B cell (primary cell): ENCODE measurements at regions not wholly inside any gene's neighbourhood (a gene's known extent, or its start where the extent isn't known, plus 50 kb on each side); places are given as distances from the start of the nearest gene placed in this dataset.

ENCODE experiments used
- ATAC-seq: fragments of 200-7000 bp; cut with Tn5 transposase; one replicate; pipeline ENCODE4 v1.10.0; 2021; ENCODE audit warnings: low read depth, mild to moderate bottlenecking, moderate number of reproducible peaks, moderate library complexity
- CTCF ChIA-PET: fragments of 350-600 bp; sonication (Branson Sonifier 250); formaldehyde crosslinking; loops from one replicate; lab custom pipeline; 2021; ENCODE audit warnings: antibody characterized with exemption, inconsistent platforms; lab: Charles Lee
- POLR2A ChIA-PET: fragments of 350-600 bp; sonication (Branson Sonifier 250); formaldehyde crosslinking; loops from one replicate; lab custom pipeline; 2021; ENCODE audit warnings: antibody characterized with exemption; lab: Charles Lee
- DNase-seq: peaks from one replicate; pipeline ENCODE4 v3.0.0; 2013
- H2AFZ ChIP-seq: 2 replicates; pipeline ENCODE4 v1.6.1; 2012; ENCODE audit warnings: mild to moderate bottlenecking, low read depth, low read length; ENCODE audit not compliant: insufficient read depth, poor library complexity, severe bottlenecking
- H3K27ac ChIP-seq, 2 donors: 1 replicate in 1 of 2; 2 replicates in 1 of 2; pipeline ENCODE4 v1.5.1; 2012 to 2013; ENCODE audit warnings: low read length in 2 of 2, mild to moderate bottlenecking in 2 of 2, moderate library complexity in 1 of 2
- H3K27me3 ChIP-seq, 4 experiments: fragments of 200-600 bp in 1 of 4; sonication (generic) in 1 of 4; replicated peaks in 1 of 4; 1 replicate in 2 of 4; 2 replicates in 2 of 4; pipeline versions ENCODE4 v1.6.1 to v1.7.0; 2013 to 2016; ENCODE audit warnings: low read length in 3 of 4, mild to moderate bottlenecking in 2 of 4, mixed read lengths in 1 of 4, moderate library complexity in 1 of 4; ENCODE audit not compliant: insufficient read depth in 4 of 4, control insufficient read depth in 3 of 4; ENCODE audit errors: control extremely low read depth in 1 of 4
- H3K36me3 ChIP-seq, 2 experiments: replicated peaks in 1 of 2; 1 replicate in 1 of 2; 2 replicates in 1 of 2; pipeline versions ENCODE4 v1.6.1 to v1.7.1; 2013; ENCODE audit warnings: low read length in 1 of 2; ENCODE audit not compliant: insufficient read depth in 2 of 2, control insufficient read depth in 1 of 2; ENCODE audit errors: control extremely low read depth in 1 of 2, extremely low read depth in 1 of 2
- H3K4me1 ChIP-seq, 2 donors: fragments of 200-600 bp in 1 of 2; sonication (generic) in 1 of 2; 1 replicate in 1 of 2; 2 replicates in 1 of 2; pipeline versions ENCODE4 v1.5.1 to v1.6.1; 2013 to 2017; ENCODE audit warnings: low read length in 2 of 2; ENCODE audit not compliant: control insufficient read depth in 2 of 2, insufficient read depth in 2 of 2
- H3K4me2 ChIP-seq: replicated peaks from 2 replicates; pipeline ENCODE3; 2012; ENCODE audit warnings: mild to moderate bottlenecking, low read depth, low read length; ENCODE audit not compliant: poor library complexity, severe bottlenecking
- H3K4me3 ChIP-seq, 5 experiments: fragments of 200-600 bp in 1 of 5; sonication (generic) in 1 of 5; 1 replicate in 3 of 5; 2 replicates in 2 of 5; pipeline versions ENCODE4 v1.5.1 to v1.7.0; 2011 to 2016; ENCODE audit warnings: low read length in 4 of 5, mild to moderate bottlenecking in 4 of 5, low read depth in 2 of 5, control low read depth in 1 of 5, moderate library complexity in 1 of 5; ENCODE audit not compliant: insufficient read depth in 1 of 5; ENCODE audit errors: control extremely low read depth in 1 of 5, extremely low read depth in 1 of 5
- H3K79me2 ChIP-seq: fragments of 200-600 bp; sonication (generic); one replicate; pipeline ENCODE4 v1.6.0; 2016; ENCODE audit warnings: low read length; ENCODE audit not compliant: control insufficient read depth, insufficient read depth
- H3K9ac ChIP-seq: fragments of 200-600 bp; sonication (generic); 2 replicates; pipeline ENCODE4 v1.6.1; 2017; ENCODE audit warnings: mild to moderate bottlenecking, low read length, moderate library complexity
- H3K9me3 ChIP-seq, 3 donors: one replicate each; pipeline versions ENCODE4 v1.6.1 to v1.7.1; 2013; ENCODE audit warnings: low read length in 2 of 3; ENCODE audit not compliant: control insufficient read depth in 2 of 3, insufficient read depth in 1 of 3; ENCODE audit errors: control extremely low read depth in 1 of 3
- H4K20me1 ChIP-seq: 2 replicates; pipeline ENCODE4 v1.6.0; 2012; ENCODE audit warnings: mild to moderate bottlenecking, low read length; ENCODE audit not compliant: insufficient read depth, control insufficient read depth, poor library complexity, severe bottlenecking
- H3K27ac Mint-ChIP-seq: one replicate; pipeline ENCODE4 v1.8.0; 2021; ENCODE audit warnings: mixed read lengths
- H3K27me3 Mint-ChIP-seq: one replicate; pipeline ENCODE4 v1.8.0; 2021; ENCODE audit warnings: mixed read lengths
- H3K4me1 Mint-ChIP-seq: one replicate; pipeline ENCODE4 v1.8.0; 2021; ENCODE audit warnings: mixed read lengths
- H3K4me3 Mint-ChIP-seq: one replicate; pipeline ENCODE4 v1.8.0; 2021; ENCODE audit warnings: mixed read lengths
- H3K9me3 Mint-ChIP-seq: one replicate; pipeline ENCODE4 v1.8.0; 2022; ENCODE audit warnings: mixed read lengths; ENCODE audit not compliant: insufficient read depth
- CTCF ChIP-seq: fragments of 200-600 bp; IDR thresholded peaks from one replicate; pipeline ENCODE4 v1.8.0; 2022; ENCODE audit warnings: antibody characterized with exemption, mild to moderate bottlenecking
- EZH2 ChIP-seq: IDR thresholded peaks from 2 replicates; pipeline ENCODE4 v1.6.1; 2012; ENCODE audit warnings: borderline replicate concordance, low read depth, mild to moderate bottlenecking, moderate library complexity, low read length; ENCODE audit not compliant: insufficient read depth, poor library complexity, severe bottlenecking
- WGBS: methylation state at CpG from one replicate; pipeline ENCODE4 v1.1.5; 2013; ENCODE audit warnings: missing lambda C conversion rate; ENCODE audit not compliant: insufficient coverage; 5-methylcytosine and 5-hydroxymethylcytosine counted together
- intact Hi-C: fragments of 100-400 bp; cut with micrococcal nuclease; formaldehyde crosslinking; loops from one replicate; pipeline ENCODE4 v1.10.0; 2022

GRCh38 chr1:98216304-98216703 is 295.5 kb upstream of the DPYD start:
- DNase-seq (no peak), ATAC-seq (no peak)
- no peak overlapping the region for H2AFZ ChIP-seq
- no peaks in the 10 kb centered on the region for H3K9me3 ChIP-seq
- no peak overlapping the region for H3K27ac Mint-ChIP-seq
- no peaks in the 10 kb centered on the region for H3K27me3 ChIP-seq
- intact Hi-C loops: no loop called here
- no peaks in the 10 kb centered on the region for H3K4me1 ChIP-seq
- no peak overlapping the region for H3K4me3 ChIP-seq
- H3K27ac ChIP-seq: no peak overlapping the region
- no peak for TF ChIP-seq EZH2
- TF ChIP-seq CTCF: no peak
- no peaks in the 10 kb centered on the region for H3K36me3 ChIP-seq
- ChIA-PET POLR2A (no interaction called here), CTCF (no interaction called here)
- H3K4me2 ChIP-seq: no peak overlapping the region
- no peaks in the 10 kb centered on the region for H3K9me3 Mint-ChIP-seq
- no peak overlapping the region for H3K4me3 Mint-ChIP-seq
- no peaks in the 10 kb centered on the region for H3K4me1 Mint-ChIP-seq
- 86% methylated on average over 4 of the region's 5 CpGs for WGBS
- no peak overlapping the region for H3K9ac ChIP-seq
- H3K79me2 ChIP-seq: no peaks in the 10 kb centered on the region
- no peaks in the 10 kb centered on the region for H4K20me1 ChIP-seq
- no peaks in the 10 kb centered on the region for H3K27me3 Mint-ChIP-seq

- H3K79me2 ChIP-seq: no peaks in the 10 kb centered on the region
- ChIA-PET POLR2A (no interaction called here), CTCF (no interaction called here)
- ATAC-seq (no peak), DNase-seq (no peak)
- Mint-ChIP-seq H3K27me3 (no peaks in the 10 kb centered on the region), H3K4me1 (no peaks in the 10 kb centered on the region), H3K4me3 (no peak overlapping the region), H3K27ac (no peak overlapping the region), H3K9me3 (peaks cover 4% of the 10 kb centered on the region)
- no peaks in the 10 kb centered on the region for H3K27me3 ChIP-seq
- H3K9me3 ChIP-seq: no peaks in the 10 kb centered on the region
- no peaks in the 10 kb centered on the region for H4K20me1 ChIP-seq
- H3K4me2 ChIP-seq: no peak overlapping the region
- H3K4me3 ChIP-seq: no peak overlapping the region
- no peaks in the 10 kb centered on the region for H3K36me3 ChIP-seq
- H3K4me1 ChIP-seq: no peaks in the 10 kb centered on the region
- no CpG with 5 or more reads among the region's 2 CpGs for WGBS
- intact Hi-C loops: no loop called here
- H3K9ac ChIP-seq: no peak overlapping the region
- no peak overlapping the region for H2AFZ ChIP-seq
- TF ChIP-seq EZH2 (no peak), CTCF (no peak)
- H3K27ac ChIP-seq: no peak overlapping the region
Observed at GRCh38 chr1:98211271-98211845, 290.5 kb upstream of the DPYD start.
